ENCODE measurements at regions not wholly inside any gene's neighbourhood (a gene's known extent, or its start where the extent isn't known, plus 50 kb on each side); places are given as distances from the start of the nearest gene placed in this dataset.

GRCh38 chr14:49199159-49199558, 387.0 kb downstream of the RPS29 start:
- TF ChIP-seq REST (IDR thresholded peaks at IDR 0.05; ENCODE audit: low read depth), result no peak
- no peak for TF ChIP-seq CTCF (IDR thresholded peaks at IDR 0.05 in 2 of 3, conservative IDR thresholded peaks at IDR 0.05 in 1 of 3; ENCODE audit: borderline replicate concordance in 1 of 3, insufficient read depth in 1 of 3, low read depth in 2 of 3, low read length in 2 of 3)
- no peak for TF ChIP-seq FOSL1 (IDR thresholded peaks at IDR 0.05; ENCODE audit: low read depth)
- TF ChIP-seq POLR2A (IDR thresholded peaks at IDR 0.05; ENCODE audit: borderline replicate concordance, extremely low read depth, insufficient read depth, insufficient read length), result no peak
- no peak for TF ChIP-seq POLR2AphosphoS5 (IDR thresholded peaks at IDR 0.05; ENCODE audit: low read depth, low read length)
- TF ChIP-seq RAD21 (IDR thresholded peaks at IDR 0.05; ENCODE audit: low read depth), result no peak
- TF ChIP-seq EGR1 (IDR thresholded peaks at IDR 0.05; ENCODE audit: low read depth), result no peak
- no peak for TF ChIP-seq SP1 (IDR thresholded peaks at IDR 0.05; ENCODE audit: low read depth)
